ENCODE measurements at regions not wholly inside any gene's neighbourhood (a gene's known extent, or its start where the extent isn't known, plus 50 kb on each side); places are given as distances from the start of the nearest gene placed in this dataset.

- TF ChIP-seq, protein P1, sequence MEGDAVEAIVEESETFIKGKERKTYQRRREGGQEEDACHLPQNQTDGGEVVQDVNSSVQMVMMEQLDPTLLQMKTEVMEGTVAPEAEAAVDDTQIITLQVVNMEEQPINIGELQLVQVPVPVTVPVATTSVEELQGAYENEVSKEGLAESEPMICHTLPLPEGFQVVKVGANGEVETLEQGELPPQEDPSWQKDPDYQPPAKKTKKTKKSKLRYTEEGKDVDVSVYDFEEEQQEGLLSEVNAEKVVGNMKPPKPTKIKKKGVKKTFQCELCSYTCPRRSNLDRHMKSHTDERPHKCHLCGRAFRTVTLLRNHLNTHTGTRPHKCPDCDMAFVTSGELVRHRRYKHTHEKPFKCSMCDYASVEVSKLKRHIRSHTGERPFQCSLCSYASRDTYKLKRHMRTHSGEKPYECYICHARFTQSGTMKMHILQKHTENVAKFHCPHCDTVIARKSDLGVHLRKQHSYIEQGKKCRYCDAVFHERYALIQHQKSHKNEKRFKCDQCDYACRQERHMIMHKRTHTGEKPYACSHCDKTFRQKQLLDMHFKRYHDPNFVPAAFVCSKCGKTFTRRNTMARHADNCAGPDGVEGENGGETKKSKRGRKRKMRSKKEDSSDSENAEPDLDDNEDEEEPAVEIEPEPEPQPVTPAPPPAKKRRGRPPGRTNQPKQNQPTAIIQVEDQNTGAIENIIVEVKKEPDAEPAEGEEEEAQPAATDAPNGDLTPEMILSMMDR (IDR thresholded peaks at IDR 0.05; ENCODE audit: poor library complexity, severe bottlenecking) = no peak
- no peak for TF ChIP-seq EP300 (conservative IDR thresholded peaks at IDR 0.05; ENCODE audit: poor library complexity, severe bottlenecking)
- TF ChIP-seq, protein P2, sequence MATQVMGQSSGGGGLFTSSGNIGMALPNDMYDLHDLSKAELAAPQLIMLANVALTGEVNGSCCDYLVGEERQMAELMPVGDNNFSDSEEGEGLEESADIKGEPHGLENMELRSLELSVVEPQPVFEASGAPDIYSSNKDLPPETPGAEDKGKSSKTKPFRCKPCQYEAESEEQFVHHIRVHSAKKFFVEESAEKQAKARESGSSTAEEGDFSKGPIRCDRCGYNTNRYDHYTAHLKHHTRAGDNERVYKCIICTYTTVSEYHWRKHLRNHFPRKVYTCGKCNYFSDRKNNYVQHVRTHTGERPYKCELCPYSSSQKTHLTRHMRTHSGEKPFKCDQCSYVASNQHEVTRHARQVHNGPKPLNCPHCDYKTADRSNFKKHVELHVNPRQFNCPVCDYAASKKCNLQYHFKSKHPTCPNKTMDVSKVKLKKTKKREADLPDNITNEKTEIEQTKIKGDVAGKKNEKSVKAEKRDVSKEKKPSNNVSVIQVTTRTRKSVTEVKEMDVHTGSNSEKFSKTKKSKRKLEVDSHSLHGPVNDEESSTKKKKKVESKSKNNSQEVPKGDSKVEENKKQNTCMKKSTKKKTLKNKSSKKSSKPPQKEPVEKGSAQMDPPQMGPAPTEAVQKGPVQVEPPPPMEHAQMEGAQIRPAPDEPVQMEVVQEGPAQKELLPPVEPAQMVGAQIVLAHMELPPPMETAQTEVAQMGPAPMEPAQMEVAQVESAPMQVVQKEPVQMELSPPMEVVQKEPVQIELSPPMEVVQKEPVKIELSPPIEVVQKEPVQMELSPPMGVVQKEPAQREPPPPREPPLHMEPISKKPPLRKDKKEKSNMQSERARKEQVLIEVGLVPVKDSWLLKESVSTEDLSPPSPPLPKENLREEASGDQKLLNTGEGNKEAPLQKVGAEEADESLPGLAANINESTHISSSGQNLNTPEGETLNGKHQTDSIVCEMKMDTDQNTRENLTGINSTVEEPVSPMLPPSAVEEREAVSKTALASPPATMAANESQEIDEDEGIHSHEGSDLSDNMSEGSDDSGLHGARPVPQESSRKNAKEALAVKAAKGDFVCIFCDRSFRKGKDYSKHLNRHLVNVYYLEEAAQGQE (IDR thresholded peaks at IDR 0.05; ENCODE audit: borderline replicate concordance) = no peak
- no peak for TF ChIP-seq EZH2 (IDR thresholded peaks at IDR 0.05; ENCODE audit: borderline replicate concordance, insufficient read depth, low read length, poor library complexity, severe bottlenecking)
- no peak for TF ChIP-seq SMC3 (conservative IDR thresholded peaks at IDR 0.05; ENCODE audit: poor library complexity)
- no peak for TF ChIP-seq POLR2AphosphoS5 (IDR thresholded peaks at IDR 0.05)
- no peak for TF ChIP-seq MXI1 (conservative IDR thresholded peaks at IDR 0.05; ENCODE audit: poor library complexity, severe bottlenecking)
Observed at GRCh38 chr2:118762290-118762689, 85.2 kb downstream of the EN1 start.
